ENCODE measurements at regions not wholly inside any gene's neighbourhood (a gene's known extent, or its start where the extent isn't known, plus 50 kb on each side); places are given as distances from the start of the nearest gene placed in this dataset.
"Not testable (repeated sequence)": the region's sequence is repeated elsewhere in the genome, so short reads cannot be mapped to it uniquely, and the experiment has no call there.

DNA sequence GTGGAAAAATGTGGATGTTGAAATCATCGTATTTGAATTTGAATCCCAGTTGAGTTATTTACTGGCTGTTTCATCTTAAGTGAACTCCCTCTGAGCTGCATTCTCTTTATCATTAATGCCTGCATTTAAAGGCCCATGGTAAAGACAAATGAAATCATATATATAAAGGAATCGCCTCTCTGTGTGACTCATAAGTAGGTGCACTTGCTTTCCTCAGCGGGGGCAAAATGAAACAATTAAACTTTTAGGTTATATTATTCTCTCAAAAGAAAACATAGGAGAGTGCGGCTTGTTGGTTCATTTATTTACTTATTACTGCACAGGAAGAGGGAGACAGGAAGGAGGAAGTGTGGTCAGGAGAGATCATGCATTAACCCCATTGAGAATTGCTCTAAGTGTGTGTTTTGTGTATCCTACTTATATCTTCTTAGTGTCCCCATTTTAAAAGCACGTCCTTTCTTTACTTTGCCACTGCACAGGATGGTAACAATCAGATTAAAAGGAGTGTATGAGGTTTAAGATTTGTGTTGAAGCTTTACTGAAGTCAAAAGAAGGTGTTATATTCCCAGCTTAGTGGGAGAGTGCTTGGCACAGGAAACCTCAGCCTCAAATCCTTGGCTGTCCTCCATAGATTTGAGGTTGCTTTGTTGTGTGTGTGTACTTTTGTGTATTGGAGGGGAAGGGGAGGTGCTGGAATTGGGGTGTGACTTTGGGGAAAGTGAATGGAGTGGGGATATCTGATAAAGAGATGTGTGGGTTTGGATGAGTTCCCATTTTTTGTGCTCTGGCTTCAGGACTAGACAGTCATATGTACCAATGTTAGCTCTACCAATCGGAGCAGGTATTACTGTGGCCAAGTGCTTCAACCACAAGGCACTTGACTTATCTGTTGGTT lies 595.8 kb upstream of the NR2F2 start:
- DNase-seq (ENCODE audit: low read depth) = peak; percentile 61

DNA sequence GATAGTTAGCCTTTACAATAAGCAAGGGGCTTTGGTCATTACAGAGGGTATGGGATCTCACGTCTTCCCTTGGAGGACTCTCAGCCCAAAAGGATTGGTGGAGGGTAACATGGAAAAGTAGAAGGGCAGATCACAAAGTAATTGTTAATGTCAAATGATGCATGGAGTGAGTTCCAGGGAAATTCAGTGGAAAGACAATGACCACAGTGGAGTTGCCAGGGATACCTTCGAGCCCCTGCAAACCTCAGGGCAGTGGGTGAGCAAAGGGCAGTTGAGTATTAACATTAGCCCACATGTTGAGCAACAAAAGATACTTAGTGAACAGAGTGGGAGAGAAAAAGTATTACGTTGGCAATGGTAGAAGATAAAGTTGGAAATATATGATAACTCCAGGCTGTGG lies 593.4 kb upstream of the NR2F2 start:
- no peak for DNase-seq (ENCODE audit: low read depth)

DNA sequence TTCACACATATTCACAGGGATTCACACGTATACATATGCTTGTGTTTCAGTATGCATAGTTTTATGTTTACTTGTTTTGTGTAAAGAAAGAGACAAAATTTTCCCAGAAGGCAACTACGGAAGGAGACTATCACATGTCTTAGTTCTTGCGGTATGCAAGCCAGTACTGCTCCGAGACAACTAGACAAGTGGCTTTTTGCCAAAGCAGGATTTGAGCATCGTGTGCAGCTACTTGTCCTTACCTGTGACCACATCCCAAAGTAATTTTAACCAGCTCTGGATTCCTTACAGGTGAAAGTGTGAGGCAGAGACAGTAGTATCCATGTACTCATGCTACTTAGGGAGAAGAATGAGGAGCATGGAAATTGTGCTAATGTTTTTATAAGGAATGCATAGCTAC lies 591.4 kb upstream of the NR2F2 start:
- no peak for DNase-seq (ENCODE audit: low read depth)

DNA sequence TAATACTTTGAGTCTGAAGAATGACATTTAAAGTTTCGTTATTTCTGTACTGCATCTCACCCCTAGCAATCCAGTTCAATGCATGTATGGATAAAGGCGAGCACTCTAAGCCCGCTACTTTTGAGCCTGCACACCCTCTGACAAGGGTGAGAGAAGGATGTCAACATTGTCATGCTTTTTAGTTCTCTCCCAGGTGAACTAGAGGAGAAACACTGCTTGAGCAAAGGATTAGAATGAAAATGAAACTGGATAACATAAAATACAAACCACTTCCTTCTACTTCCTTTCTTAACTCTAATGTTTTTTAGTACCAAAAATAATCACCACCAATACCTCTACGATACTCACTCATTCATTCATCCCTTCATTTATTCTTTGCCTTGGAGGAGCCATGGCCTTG lies 588.7 kb upstream of the NR2F2 start:
- no peak for DNase-seq (ENCODE audit: low read depth)

DNA sequence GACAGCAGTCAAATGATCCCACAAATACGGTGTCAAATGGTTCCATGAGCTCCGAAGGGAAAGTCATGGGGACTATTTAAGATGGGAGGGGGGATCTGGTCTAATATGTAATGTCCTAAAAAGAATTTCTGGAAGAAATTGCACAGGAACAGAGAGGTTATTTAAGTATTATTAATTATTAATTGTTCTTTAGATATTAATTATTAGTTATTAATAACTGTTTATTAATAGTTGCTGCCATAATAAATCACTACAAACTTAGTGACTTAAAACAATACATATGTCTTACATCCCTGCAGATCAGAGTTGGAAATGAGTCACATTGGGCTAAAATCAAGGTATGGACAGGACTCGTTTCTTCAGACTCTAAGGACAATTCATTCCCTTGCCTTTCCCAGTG lies 588.2 kb upstream of the NR2F2 start:
- DNase-seq (ENCODE audit: low read depth) = no peak

DNA sequence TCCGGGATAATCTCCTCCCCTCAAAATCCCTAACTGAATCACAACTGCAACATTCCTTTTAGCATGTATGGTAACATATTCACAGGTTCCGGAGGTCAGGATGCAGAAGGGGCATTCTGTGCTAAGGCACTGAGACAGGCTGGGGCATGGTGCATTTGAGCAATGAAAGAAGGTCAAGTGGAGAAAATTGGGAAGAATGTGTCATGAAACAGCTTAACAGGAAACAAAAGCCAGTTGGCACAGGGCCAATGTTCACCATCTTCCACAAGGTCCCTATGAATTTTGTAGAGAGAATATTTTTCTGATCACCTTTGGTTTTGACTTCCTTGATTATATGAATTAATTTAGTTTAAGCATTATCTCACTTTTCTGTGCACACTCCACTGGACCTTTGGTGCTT lies 587.7 kb upstream of the NR2F2 start:
- DNase-seq (ENCODE audit: low read depth) = peak; percentile 30

DNA sequence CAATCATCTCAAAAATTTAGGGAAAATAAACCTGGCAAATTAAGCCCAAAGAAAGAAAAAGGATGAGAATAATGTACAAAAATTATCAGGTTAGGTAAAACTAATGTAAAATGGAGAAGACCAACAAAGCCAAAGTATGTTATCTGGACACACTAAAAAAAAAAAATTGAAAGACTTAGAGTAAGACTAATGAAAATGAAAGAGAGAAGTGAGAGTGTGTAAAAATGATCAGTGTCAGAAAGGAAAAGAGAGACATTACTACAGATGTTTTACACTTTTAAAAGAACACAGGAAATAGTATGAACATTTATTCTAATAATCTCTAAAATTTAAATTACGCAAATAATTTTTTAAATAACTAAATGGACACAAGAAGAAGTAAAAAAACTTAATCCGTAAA lies 573.3 kb upstream of the NR2F2 start:
- no peak for DNase-seq (ENCODE audit: low read depth)

DNA sequence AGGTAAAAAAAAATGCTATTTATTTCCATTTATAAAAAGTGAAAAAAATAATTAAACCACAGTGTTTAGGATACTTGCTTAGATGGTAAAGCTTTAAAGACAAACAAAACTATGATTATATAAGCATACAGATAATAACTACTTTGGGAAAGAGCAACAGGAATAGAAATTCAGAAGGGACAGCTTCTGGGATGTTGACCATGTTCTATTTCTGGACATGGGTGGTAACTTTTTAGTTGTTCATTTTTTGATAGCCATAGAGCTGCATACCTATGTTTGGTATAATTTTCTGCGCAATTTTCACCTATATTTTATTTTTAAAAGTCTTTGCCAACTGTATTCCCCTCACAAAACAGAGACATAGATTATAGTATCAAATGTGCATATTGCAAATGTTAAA lies 572.0 kb upstream of the NR2F2 start:
- no peak for DNase-seq (ENCODE audit: low read depth)

DNA sequence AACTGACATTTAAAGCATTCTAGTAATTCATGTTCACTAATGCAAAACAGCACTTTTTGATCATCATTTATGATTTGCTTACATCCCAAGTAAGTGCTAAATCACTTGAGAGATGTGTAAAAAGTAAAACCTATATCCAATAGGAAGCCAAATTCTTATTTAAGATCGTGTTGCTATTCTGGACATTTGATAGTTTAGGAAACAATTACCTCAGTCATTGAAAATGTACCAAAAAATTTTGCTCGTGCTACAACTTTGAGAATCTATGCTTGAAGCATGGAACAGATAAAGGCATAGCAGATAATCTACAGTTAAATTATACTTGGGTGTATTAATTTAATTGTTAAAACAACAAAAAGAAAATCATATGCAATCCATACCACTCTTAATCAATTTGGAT lies 571.6 kb upstream of the NR2F2 start:
- DNase-seq (ENCODE audit: low read depth) = no peak

DNA sequence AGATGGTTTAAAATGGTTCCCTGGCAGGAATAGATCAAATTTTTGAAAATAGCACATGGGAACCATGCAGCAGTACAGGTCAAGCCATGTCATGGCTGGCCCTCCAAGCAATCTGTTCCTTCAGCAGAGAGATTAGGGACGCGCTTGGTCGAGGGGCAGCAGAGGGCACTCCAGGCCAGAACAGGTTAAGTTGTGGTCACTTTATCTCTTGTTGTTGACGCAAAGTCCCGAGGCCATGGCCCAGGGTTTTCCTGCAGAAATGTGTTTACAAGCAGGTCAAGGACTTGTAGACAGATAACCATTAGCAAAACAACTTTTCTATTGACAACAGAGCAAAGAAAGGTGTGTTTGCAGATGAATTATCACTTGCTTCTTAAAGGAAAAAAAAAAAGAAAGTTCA lies 570.0 kb upstream of the NR2F2 start:
- DNase-seq (ENCODE audit: low read depth) = peak; percentile 24

DNA sequence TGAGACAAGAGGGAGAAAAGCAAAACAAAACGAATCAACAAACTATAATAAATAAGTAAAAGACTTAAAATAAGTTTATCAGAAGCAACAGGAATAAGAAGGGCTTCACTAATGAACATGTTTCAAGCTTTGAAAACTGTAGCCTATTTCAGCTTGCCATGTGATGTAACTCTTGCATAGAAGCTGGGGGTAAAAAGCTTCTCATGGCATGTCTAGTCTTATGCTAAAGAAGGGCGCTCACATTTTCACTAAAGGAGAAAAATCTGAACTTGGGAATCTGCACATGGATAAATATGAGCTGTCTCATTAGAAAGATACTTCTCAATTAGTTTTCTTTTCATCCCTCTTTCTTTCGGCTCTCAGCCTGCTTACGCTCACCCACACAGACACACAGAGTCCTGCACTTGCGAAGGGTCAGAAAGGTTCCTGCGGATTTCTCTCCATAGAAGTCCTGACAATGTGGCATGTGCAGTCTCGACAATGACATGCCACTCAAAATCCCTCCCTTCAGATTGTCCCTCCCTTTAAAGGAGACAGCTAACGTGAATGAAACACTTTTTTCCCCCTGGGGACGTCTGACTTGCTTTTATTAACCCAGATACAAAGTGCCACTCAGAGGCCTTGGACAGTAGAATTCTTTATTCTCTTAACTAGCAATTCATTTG lies 568.9 kb upstream of the NR2F2 start:
- no peak for DNase-seq (ENCODE audit: low read depth)

DNA sequence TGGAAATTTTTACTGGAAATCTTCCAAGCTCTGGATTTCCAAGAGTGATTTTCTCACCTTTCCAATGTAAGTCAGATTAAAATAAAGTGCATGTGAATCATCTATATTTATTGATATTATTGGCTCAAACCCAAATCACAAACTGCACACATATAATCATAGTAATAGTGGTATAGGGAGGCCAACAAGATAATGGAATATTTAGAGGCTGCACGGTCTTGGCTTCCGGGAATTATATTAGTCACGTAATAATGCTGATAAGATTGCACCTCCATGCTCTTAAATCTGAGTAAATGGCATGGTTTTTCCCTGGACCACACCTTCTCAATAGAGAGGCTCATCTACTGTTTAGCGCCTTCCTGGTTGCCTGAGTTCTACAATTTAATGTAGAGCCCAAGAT lies 567.1 kb upstream of the NR2F2 start:
- no peak for DNase-seq (ENCODE audit: low read depth)

DNA sequence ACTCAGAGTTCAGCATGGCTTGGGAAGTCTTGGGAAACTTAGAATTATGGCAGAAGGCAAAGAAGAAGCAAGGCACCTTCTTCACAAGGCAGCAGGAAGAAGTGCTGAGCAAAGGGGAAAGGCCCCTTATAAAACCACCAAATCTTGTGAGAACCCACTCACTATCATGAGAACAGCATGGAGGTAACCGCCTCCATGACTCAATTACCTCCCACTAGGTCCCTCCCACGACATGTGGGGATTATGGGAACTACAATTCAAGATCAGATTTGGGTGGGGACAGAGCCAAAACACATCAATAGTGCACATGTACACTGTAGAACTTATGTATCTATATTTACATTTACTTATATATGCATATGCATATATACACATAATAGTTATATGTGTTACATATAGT lies 565.3 kb upstream of the NR2F2 start:
- DNase-seq (ENCODE audit: low read depth) = no peak

DNA sequence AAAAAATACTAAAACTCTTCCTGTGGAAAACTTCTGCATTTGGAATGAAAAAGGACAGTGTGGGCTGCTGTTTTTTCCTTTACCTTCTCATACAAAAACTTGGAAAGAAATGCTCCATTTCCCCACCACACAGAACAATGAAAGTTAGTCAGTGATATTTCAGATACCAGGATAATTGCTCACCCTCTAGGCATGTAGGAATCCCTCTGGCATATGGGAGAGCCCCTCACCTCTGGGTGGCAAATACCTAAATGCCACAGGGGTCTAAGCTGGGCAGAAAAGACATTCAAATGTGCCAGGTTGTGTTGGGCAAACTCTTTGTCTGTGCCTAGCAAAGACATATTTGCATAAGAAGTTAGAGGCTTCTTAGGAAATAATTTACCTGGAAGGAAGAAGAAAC lies 560.3 kb upstream of the NR2F2 start:
- peak; percentile 42 for DNase-seq (ENCODE audit: low read depth)

DNA sequence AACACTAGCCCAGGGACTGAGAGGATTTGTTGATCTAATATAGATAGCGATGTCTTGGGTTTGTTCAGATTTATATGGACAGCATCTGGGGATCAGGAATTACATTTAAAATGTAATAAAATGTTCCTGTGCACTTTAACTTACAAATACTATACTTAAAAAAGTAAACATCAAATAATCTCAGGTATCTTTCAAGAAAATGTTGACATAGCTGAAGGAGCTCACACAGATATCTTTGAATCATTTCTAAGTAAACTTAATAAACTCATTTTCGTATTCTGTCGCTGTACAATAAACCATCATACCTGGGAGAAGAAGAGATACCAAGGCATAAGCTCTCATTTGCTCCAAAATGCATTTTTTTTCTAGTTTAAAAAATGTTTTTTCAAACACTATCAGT lies 557.5 kb upstream of the NR2F2 start:
- no peak for DNase-seq (ENCODE audit: low read depth)

DNA sequence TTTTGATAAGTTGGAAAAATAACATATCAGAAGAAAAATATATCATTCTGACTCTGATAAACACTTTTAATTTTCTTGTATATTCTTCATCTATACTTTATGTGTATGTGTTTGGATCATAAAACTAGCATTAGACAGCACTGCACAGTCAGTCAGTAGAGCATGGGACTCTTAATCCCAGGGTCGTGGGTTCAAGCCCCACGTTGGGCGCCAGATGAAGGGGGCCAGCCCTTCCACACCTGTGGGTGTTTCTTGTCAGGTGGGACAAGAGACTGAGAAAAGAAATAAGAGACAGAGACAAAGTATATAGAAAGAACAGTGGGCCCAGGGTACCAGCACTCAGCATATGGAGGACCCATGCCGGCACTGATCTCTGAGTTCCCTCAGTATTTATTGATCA lies 546.0 kb upstream of the NR2F2 start:
- DNase-seq (ENCODE audit: low read depth) = no peak

DNA sequence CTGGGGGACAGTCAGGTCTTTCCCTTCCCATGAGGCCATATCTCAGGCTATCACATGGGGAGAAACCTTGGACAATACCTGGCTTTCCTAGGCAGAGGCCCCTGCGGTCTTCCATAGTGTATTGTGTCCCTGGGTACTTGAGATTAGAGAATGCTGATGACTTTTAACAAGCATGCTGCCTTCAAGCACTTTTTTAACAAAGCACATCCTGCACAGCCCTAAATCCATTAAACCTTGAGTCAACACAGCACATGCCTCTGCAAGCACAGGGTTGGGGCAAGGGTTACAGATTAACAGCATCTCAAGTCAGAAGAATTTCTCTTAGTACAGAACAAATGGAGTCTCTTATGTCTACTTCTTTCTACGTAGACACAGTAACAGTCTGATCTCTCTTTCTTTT lies 545.2 kb upstream of the NR2F2 start:
- not testable (repeated sequence) for DNase-seq (ENCODE audit: low read depth)

DNA sequence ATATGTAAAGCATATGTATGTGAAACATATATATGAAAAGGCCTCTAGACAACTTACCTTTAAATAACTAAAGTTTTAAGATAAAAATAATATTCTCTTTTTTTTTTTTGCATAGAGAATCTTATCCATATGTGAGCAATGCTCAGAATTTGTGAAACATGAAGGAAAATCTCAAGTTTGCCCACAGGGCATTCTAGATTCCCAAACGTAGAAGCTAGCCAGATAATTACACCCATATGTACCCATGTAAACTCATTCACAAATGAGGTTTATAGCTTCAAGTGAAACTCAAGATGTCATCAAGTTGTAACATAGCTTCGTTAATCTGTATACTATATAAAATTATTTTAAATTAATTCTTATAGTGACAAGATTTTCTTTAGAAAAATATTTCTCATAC lies 537.3 kb upstream of the NR2F2 start:
- DNase-seq (ENCODE audit: low read depth) = no peak

DNA sequence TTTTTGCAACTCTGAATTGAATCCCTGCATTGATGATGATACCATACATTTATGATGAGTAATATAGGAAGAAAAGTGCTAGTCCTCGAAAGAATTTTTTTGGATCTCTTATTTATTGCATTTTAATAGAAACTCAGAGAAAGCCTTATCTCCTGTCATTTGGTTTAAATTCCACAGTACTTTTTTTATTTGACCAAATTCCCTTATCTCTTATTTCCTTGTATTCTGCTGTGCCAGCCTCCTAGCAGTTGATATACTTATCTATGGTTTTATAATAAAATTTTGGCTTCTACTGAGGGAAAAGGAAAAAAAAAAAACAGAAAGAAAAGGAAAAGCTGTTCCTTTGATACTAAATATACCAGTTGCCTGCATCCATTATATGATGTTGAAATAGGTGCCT lies 535.1 kb upstream of the NR2F2 start:
- no peak for DNase-seq (ENCODE audit: low read depth)

DNA sequence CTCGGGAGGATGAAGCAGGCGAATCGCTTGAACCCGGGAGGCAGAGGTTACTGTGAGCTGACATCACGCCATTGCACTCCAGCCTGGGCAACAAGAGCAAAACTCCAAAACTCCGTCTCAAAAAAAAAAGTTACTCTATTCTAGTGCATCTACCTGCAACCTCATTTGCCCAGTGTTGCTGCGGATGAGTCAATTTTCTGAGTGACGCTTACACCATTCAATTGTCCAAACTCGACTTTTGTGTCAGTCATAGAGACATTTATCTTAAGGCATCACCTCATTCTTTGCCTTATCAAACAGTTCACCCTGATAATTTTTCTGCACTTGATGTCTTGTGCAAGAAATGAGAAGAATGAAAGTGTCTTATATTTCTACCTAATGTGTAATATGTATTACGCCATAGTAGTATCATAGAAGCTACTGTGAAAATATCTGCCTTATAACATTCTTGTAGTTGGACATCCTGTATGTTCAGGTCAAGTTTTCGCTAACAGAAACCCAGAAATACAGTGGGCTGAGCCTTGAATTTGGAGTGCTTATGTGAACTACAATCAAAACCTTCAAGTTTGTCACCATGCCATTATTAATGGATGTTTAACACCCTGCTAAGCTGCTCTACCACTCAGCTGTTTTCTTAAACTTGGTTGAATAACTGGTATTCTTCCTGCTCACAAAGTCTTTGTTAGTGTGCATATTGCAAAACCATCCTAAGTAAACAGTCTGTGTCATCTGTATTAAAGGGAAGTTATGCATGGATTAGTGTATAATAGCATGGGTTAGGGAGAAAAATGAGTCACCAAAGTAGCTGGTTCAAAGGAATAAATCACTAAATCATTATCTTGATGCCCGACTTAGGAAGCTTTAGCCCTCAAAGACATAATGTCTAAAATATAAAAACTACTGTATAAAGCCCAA lies 531.0 kb upstream of the NR2F2 start:
- DNase-seq (ENCODE audit: low read depth) = peak; percentile 73

DNA sequence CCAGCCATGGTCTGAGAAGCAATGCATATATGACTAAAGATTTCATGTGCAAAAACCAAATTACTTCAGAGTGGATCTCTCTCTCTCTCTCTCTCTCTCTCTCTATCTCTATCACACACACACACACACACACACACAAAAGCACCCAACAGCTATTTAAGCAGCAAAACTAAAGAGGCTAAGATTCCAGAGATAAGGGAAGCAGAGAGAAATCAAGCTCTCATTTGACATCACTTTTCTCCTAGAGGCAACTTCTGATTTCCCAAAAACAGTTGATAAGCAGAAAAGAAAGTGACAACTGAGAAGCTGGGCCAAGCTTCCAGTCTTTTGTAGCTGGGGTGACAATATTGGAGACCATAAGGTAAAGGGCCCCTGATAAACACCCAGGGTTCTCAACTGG lies 526.0 kb upstream of the NR2F2 start:
- DNase-seq (ENCODE audit: low read depth) = no peak

DNA sequence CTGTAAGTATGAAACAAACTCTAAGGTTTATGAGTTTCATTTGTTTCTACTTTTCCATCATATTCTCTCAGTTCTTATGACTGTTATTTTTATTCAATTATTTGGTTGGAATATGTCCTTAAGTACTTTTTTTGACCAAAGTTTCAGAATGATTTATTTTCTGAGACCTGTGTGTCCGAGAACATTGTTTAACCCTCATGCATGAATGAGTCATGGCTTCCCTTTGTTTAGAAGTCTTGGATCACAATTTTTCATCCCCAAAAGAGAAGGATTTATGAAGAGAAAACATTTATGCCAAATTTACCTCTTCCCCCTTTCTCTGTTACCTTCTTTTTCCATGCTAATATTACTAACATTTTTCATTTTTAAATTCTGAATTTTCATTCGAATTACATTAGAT lies 518.0 kb upstream of the NR2F2 start:
- DNase-seq (ENCODE audit: low read depth) = peak; percentile 31

DNA sequence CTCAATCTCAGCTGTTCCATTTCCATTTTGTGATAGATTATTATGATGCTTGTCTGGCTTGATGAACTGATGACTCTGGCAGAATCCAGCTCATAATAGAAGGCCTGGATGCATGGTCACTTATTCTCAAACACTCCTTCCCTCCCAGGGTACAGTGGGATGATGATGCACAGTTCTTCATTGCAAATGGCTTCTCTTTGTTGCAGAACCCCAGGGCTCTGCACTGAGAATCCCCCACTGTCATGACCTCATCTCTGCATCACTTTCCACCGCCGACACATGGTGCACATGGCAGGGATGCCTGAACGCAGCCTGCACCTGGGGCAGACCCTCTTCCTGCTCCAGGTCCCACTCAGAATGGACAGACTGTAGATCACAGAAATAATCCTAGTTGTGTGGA lies 515.6 kb upstream of the NR2F2 start:
- no peak for DNase-seq (ENCODE audit: low read depth)

Measured in M059J (cell line).